Neural cell (in vitro differentiated cells): ENCODE measurements at regions not wholly inside any gene's neighbourhood (a gene's known extent, or its start where the extent isn't known, plus 50 kb on each side); places are given as distances from the start of the nearest gene placed in this dataset.

Source experiments
- H2AFZ ChIP-seq: fragments of 200-600, 300-800 bp; sonication (generic), shearing (Covaris generic); 2 replicates; pipeline ENCODE4 v1.6.0; 2014; ENCODE audit warnings: low read depth, mild to moderate bottlenecking, antibody characterized with exemption, low read length, moderate library complexity
- H3F3A ChIP-seq: fragments of 200-600 bp; shearing (Covaris generic); 2 replicates; pipeline ENCODE4 v1.6.1; 2016; ENCODE audit warnings: mild to moderate bottlenecking, moderate library complexity, mixed read lengths, antibody characterized with exemption, low read length; ENCODE audit not compliant: insufficient read depth, poor library complexity, severe bottlenecking
- H3K27ac ChIP-seq: fragments of 200-600, 300-800 bp; sonication (generic), shearing (Covaris generic); 2 replicates; pipeline ENCODE4 v1.5.1; 2014; ENCODE audit warnings: mild to moderate bottlenecking, low read length, moderate library complexity
- H3K27me3 ChIP-seq: fragments of 300-800, 200-600 bp; sonication (generic), shearing (Covaris generic); 2 replicates; pipeline ENCODE4 v1.6.0; 2014; ENCODE audit warnings: mild to moderate bottlenecking, low read depth, low read length, moderate library complexity; ENCODE audit not compliant: insufficient read depth
- H3K36me3 ChIP-seq: fragments of 300-800, 200-600 bp; sonication (generic), shearing (Covaris generic); 2 replicates; pipeline ENCODE4 v1.5.1; 2014; ENCODE audit warnings: mild to moderate bottlenecking, antibody characterized with exemption, low read length, moderate library complexity; ENCODE audit not compliant: insufficient read depth
- H3K4me2 ChIP-seq: fragments of 300-800, 200-600 bp; sonication (generic), shearing (Covaris generic); 2 replicates; pipeline ENCODE4 v1.6.0; 2014; ENCODE audit warnings: mild to moderate bottlenecking, low read length
- H3K4me3 ChIP-seq: fragments of 300-800, 200-600 bp; sonication (generic), shearing (Covaris generic); 2 replicates; pipeline ENCODE4 v1.5.1; 2014; ENCODE audit warnings: mild to moderate bottlenecking, low read length, moderate library complexity
- H3K79me2 ChIP-seq: fragments of 200-600 bp; shearing (Covaris generic); replicated peaks from 2 replicates; pipeline ENCODE4 v1.6.0; 2014; ENCODE audit warnings: mild to moderate bottlenecking, low read length, moderate library complexity; ENCODE audit not compliant: insufficient read depth
- H3K9ac ChIP-seq: fragments of 300-800, 200-600 bp; sonication (generic), shearing (Covaris generic); 2 replicates; pipeline ENCODE4 v1.6.1; 2016; ENCODE audit warnings: mild to moderate bottlenecking, low read length, mixed read lengths
- H3K9me2 ChIP-seq: fragments of 200-600 bp; shearing (Covaris generic); 2 replicates; pipeline ENCODE4 v1.6.1; 2016; ENCODE audit warnings: mild to moderate bottlenecking, low read length, mixed read lengths; ENCODE audit not compliant: insufficient read depth
- H3K9me3 ChIP-seq: fragments of 200-600, 300-800 bp; sonication (generic), shearing (Covaris generic); 2 replicates; pipeline ENCODE4 v1.6.1; 2016; ENCODE audit warnings: mild to moderate bottlenecking, mixed run types, low read length, moderate library complexity, mixed read lengths
- H4K20me1 ChIP-seq: fragments of 200-600 bp; shearing (Covaris generic); 2 replicates; pipeline ENCODE4 v1.6.1; 2016; ENCODE audit warnings: mild to moderate bottlenecking, mixed run types; ENCODE audit not compliant: insufficient read depth
- EP300 ChIP-seq: fragments of 450-650 bp; conservative IDR thresholded peaks from 2 replicates; pipeline ENCODE4 v1.6.1; 2014; ENCODE audit warnings: antibody characterized with exemption, mild to moderate bottlenecking, moderate library complexity; ENCODE audit not compliant: poor library complexity, severe bottlenecking
- EZH2 ChIP-seq: fragments of 200-600, 300-800 bp; shearing (Covaris generic), sonication (generic); IDR thresholded peaks from 2 replicates; pipeline ENCODE4 v1.6.1; 2014; ENCODE audit warnings: antibody characterized with exemption, low read length, borderline replicate concordance, mild to moderate bottlenecking; ENCODE audit not compliant: insufficient read depth, poor library complexity, severe bottlenecking
- MXI1 ChIP-seq: fragments of 450-650 bp; conservative IDR thresholded peaks from 2 replicates; pipeline ENCODE4 v1.6.1; 2014; ENCODE audit warnings: antibody characterized with exemption, mild to moderate bottlenecking; ENCODE audit not compliant: poor library complexity, severe bottlenecking
- POLR2AphosphoS5 ChIP-seq: IDR thresholded peaks from 2 replicates; pipeline ENCODE4 v1.6.1; 2012
- RAD21 ChIP-seq: fragments of 450-650 bp; conservative IDR thresholded peaks from 2 replicates; pipeline ENCODE4 v1.6.1; 2014; ENCODE audit warnings: antibody characterized with exemption, mild to moderate bottlenecking, moderate library complexity
- SMC3 ChIP-seq: fragments of 450-650 bp; conservative IDR thresholded peaks from 2 replicates; pipeline ENCODE4 v1.6.1; 2014; ENCODE audit warnings: antibody characterized with exemption, mild to moderate bottlenecking, moderate library complexity; ENCODE audit not compliant: poor library complexity
- TAF1 ChIP-seq: IDR thresholded peaks from 2 replicates; pipeline ENCODE4 v1.6.1; 2012; ENCODE audit warnings: low read depth
- TF ChIP-seq, protein P1 (sequence below): fragments of 450-650 bp; IDR thresholded peaks from 2 replicates; pipeline ENCODE4 v1.5.1; 2014; ENCODE audit warnings: antibody characterized with exemption, mild to moderate bottlenecking, moderate library complexity; ENCODE audit not compliant: poor library complexity, severe bottlenecking
- TF ChIP-seq, protein P2 (sequence below): IDR thresholded peaks from 2 replicates; pipeline ENCODE4 v1.6.1; 2012; ENCODE audit warnings: borderline replicate concordance

DNA sequence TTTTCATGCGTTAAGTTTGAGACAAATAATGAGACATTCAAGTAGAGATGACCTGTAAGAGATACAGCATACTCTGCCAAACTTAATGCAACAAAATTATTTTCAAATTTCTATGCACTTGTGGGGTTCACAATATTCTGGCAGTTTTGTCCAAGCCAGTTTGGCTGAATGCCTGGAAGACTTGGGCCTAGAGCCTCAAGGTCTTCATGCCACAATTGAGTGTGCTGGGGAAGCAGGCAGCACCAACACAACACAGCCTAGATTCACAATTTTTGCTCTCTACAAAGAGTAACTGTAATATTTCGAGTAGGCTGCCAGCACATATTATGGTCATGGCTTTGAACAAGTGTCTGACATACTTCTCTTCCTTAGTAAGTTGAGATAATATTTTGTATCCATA lies 461.4 kb upstream of the SPHKAP start:
- no peaks in the 10 kb centered on the region for H3K27me3 ChIP-seq
- H3K4me3 ChIP-seq = no peak overlapping the region
- no peaks in the 10 kb centered on the region for H4K20me1 ChIP-seq
- H3K36me3 ChIP-seq = no peaks in the 10 kb centered on the region
- H3K9me2 ChIP-seq = no peaks in the 10 kb centered on the region
- no peaks in the 10 kb centered on the region for H3F3A ChIP-seq
- no peaks in the 10 kb centered on the region for H3K9me3 ChIP-seq
- no peak for TF ChIP-seq POLR2AphosphoS5
- TF ChIP-seq SMC3 = no peak
- TF ChIP-seq, protein P1, sequence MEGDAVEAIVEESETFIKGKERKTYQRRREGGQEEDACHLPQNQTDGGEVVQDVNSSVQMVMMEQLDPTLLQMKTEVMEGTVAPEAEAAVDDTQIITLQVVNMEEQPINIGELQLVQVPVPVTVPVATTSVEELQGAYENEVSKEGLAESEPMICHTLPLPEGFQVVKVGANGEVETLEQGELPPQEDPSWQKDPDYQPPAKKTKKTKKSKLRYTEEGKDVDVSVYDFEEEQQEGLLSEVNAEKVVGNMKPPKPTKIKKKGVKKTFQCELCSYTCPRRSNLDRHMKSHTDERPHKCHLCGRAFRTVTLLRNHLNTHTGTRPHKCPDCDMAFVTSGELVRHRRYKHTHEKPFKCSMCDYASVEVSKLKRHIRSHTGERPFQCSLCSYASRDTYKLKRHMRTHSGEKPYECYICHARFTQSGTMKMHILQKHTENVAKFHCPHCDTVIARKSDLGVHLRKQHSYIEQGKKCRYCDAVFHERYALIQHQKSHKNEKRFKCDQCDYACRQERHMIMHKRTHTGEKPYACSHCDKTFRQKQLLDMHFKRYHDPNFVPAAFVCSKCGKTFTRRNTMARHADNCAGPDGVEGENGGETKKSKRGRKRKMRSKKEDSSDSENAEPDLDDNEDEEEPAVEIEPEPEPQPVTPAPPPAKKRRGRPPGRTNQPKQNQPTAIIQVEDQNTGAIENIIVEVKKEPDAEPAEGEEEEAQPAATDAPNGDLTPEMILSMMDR = no peak
- H3K79me2 ChIP-seq = no peaks in the 10 kb centered on the region
- no peak overlapping the region for H3K4me2 ChIP-seq
- H3K9ac ChIP-seq = no peak overlapping the region
- H3K27ac ChIP-seq = no peak overlapping the region
- H2AFZ ChIP-seq = no peak overlapping the region

DNA sequence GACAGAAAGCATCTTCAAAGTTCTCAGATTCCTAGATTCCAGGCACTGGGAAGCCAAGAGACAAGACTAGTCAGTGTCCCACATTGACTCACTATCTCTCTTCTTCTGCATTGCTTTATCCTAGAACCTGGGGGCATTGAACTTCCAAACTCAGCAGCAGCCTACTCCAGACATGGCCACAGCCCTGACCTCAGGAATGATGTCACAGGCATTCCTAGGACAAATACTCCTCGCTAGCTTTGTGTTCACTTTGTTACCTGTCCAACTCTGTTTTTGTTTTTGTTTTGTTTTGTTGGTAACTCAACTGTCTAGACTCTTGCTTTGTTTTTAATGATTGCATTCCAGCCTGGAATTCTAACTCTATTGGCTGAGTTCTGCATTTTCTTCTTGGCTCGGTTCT lies 449.3 kb upstream of the SPHKAP start:
- Histone ChIP-seq H2AFZ (no peak overlapping the region), H3K4me2 (no peak overlapping the region)

More for the DNA sequence above, 449.3 kb upstream of the SPHKAP start:
- Histone ChIP-seq H3K27ac (no peak overlapping the region), H4K20me1 (no peaks in the 10 kb centered on the region), H3K79me2 (no peaks in the 10 kb centered on the region), H3K27me3 (no peaks in the 10 kb centered on the region), H3K9ac (no peak overlapping the region), H3K9me3 (no peaks in the 10 kb centered on the region), H3K36me3 (no peaks in the 10 kb centered on the region), H3K4me3 (no peak overlapping the region), H3F3A (no peaks in the 10 kb centered on the region), H3K9me2 (no peaks in the 10 kb centered on the region)
- TF ChIP-seq POLR2AphosphoS5 (no peak), SMC3 (no peak), RAD21 (no peak), EZH2 (no peak), EP300 (no peak), MXI1 (no peak), TAF1 (no peak)
- TF ChIP-seq, protein P1 = no peak
- TF ChIP-seq, protein P2, sequence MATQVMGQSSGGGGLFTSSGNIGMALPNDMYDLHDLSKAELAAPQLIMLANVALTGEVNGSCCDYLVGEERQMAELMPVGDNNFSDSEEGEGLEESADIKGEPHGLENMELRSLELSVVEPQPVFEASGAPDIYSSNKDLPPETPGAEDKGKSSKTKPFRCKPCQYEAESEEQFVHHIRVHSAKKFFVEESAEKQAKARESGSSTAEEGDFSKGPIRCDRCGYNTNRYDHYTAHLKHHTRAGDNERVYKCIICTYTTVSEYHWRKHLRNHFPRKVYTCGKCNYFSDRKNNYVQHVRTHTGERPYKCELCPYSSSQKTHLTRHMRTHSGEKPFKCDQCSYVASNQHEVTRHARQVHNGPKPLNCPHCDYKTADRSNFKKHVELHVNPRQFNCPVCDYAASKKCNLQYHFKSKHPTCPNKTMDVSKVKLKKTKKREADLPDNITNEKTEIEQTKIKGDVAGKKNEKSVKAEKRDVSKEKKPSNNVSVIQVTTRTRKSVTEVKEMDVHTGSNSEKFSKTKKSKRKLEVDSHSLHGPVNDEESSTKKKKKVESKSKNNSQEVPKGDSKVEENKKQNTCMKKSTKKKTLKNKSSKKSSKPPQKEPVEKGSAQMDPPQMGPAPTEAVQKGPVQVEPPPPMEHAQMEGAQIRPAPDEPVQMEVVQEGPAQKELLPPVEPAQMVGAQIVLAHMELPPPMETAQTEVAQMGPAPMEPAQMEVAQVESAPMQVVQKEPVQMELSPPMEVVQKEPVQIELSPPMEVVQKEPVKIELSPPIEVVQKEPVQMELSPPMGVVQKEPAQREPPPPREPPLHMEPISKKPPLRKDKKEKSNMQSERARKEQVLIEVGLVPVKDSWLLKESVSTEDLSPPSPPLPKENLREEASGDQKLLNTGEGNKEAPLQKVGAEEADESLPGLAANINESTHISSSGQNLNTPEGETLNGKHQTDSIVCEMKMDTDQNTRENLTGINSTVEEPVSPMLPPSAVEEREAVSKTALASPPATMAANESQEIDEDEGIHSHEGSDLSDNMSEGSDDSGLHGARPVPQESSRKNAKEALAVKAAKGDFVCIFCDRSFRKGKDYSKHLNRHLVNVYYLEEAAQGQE = no peak
